NCI-H1048 (cell line): ENCODE measurements at regions not wholly inside any gene's neighbourhood (a gene's known extent, or its start where the extent isn't known, plus 50 kb on each side); places are given as distances from the start of the nearest gene placed in this dataset.
"Not testable (repeated sequence)": the region's sequence is repeated elsewhere in the genome, so short reads cannot be mapped to it uniquely, and the experiment has no call there.

Source experiments
- DNase-seq: peaks from one replicate; lab custom pipeline; 2025; lab: John Stamatoyannopoulos, UW

DNA sequence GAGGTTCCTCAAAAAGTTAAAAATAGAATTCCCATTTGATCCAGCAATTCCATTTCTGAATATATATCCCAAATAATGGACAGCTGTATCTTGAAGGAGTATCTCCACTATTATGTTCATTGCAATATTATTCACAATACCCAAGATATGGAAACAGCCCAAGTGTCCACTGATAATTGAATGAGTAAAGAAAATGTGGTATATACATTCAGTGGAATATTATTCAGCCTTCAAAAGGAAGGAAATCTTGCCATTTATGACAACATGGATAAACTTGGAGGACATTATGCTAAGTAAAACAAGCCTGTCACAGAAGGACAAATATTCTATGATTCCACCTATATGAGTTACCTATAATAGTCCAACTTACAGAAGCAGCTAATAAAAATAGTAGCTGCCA, 979.0 kb downstream of the SLC6A15 start:
- DNase-seq, result no peak

DNA sequence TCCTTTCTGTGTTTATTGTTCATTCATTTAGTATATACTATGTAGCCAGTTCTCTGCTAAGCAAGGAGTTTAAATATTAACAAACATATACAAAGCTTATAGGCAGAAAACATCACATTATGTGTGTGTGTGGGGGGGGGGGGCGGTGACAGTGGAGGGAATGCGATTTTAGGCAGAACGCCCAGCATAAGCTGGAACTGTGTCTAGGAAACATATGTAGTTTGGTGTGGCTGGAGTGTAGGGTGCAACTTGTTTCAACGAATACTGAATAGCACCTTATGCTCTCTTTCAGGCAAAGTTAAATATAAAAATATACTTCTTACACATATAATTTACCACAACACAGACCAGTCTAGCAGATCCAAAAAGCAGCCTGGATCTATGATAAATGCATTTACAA, 980.6 kb downstream of the SLC6A15 start:
- no peak for DNase-seq

DNA sequence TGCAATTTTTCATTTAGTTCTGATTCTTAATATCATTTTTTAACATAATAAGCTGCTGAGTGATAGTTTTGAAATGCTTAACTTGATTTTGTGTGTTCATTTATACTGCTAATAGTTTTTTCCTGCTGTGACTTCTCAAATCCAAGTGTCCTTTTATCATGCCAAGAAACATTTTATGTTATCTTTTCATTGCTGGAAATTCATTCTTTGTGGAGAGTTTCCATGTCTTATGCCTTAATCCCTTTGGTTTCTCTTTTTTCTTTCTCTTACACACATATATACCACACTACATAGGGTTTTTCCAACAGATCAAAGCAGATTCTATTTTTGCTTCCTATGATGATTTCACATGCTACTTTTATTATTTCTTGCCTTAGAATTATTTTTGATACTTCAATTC, 981.1 kb downstream of the SLC6A15 start:
- DNase-seq, result no peak

DNA sequence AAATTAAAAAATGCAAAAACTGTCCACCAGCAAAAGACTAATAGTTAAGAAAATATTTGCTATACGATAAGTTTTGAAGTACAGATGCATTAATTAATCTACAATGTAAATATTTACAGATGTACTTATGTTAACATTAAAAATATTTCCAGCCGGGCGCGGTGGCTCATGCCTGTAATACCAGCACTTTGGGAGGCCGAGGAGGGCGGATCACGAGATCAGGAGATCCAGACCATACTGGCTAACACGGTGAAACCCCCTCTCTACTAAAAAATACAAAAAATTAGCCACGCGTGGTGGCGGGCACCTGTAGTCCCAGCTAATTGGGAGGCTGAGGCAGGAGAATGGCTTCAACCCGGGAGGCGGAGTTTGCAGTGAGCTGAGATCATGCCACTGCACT, 982.8 kb downstream of the SLC6A15 start:
- DNase-seq, result not testable (repeated sequence)

DNA sequence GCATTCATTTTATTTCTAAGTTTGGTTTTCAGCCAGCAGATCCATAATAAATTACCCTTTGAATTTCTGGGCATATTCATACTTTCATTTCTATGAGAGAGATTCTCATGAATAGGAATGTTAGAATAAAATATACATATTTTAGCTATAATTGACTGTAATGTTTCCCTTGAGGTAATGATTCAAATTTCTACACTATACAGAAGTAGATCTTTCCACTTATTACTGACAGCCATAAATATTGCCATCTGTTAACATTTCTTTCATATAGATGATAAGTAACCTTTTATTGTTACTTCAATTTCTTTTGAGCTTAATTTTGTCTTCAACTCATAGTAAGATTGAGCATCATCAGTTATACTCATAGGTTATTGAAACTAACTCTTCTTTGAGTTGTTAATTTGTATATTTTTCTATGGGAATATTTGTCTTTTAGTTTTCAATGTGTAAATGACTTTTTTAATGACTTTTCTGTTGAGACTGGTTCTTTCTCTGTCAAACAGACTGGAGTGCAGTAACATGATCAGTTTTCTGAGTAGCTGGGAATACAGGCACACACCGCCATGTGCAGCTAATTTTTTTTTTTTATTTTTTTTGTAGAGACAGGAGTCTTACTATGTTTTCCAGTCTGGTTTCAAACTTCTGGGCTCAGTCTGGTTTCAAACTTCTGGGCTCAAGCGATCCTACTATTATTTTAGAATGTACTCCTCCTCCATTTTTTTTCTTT, 991.6 kb downstream of the SLC6A15 start:
- no peak for DNase-seq

DNA sequence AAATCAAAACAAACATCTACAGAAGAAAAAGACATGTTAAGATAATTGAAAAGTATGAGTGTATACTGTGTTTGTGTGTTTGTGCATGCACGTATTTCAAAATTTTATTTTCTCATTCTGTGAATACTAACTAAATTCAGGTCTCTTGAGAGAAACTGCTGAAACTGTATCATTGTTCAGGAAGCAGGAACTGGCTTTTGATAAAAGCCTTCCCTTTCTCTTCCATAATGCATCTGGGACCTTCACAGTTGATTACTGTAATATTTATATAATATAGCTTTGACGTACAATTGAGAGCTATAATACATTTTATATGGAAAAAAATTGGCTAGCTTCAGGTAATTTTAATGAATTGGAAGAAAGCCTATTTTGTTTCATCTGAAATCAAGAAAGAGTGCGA, 993.5 kb downstream of the SLC6A15 start:
- DNase-seq, result no peak

DNA sequence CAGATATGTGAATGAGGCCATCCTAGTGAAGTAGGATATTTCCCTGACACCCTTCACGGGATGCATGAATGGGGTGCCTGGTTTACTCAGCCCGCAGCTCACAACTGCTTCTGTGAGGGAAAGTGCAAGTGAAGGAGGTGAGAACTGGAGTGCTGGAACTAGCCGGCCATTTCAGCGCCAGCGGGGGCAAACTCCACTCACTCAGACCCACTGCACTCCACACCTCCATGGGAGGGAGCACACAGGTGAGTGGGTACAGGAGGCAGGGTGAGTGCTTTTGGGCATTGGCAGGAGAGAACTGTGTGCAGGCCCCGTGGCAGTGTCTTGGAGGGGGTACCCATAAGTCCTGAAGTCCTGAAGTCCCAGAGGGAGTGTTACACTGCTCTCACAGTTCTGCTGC, 1008.4 kb downstream of the SLC6A15 start:
- DNase-seq, result no peak

DNA sequence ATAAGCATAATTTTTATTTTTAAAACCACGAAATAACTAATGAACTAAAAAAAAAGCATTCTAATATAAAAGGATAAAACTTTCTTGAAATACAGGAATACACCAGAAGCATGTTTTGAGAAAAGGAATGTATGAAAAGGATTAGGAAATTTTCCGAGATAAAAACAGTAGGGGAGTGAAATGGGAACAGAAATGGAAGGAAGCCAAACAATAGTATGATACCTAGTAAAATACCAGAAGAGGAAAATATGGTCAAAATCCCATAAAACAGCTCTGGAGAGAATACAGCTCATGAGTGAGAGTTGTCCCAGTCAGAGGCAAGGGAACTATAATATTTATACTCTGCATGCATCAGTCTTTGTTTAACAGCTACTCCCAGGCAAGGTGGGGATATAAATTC, 1016.2 kb downstream of the SLC6A15 start:
- no peak for DNase-seq

DNA sequence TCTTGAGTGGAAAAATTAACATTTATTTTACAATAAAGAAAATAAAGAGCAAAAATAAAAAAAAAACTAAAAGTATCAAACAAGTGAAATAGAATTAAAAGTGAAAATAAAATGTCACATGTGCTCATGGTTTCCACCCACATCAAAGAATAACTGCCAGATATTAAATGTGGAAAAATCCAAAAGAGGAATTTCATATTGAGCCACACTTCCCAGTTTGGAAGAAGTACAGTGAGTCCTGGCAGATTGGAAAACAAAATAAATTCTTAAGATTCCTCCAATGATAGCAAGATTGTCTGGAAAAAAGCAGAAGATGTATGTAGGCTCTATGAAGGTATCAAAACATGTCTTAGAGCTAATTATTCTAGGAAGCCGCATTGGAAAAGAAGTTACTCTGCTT, 1019.5 kb downstream of the SLC6A15 start:
- DNase-seq, result no peak

DNA sequence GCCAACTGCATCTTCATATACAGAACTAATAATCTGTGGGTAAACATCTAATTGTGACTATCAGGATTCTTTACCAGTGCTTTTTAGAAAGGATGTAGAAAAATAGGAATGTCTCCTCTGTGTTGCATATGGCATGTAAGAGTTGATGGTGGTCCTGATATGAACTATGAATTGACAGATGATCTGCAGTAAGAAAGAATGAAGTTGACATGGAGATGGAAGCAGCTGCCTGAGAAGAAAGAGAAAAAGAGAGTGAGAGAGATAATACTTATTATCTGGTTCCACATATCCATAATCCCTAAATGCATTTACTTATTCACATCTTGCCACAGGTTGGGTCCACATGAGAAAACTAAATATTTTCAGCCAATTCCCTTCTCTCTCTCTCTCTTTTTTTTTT, 1022.9 kb downstream of the SLC6A15 start:
- no peak for DNase-seq

DNA sequence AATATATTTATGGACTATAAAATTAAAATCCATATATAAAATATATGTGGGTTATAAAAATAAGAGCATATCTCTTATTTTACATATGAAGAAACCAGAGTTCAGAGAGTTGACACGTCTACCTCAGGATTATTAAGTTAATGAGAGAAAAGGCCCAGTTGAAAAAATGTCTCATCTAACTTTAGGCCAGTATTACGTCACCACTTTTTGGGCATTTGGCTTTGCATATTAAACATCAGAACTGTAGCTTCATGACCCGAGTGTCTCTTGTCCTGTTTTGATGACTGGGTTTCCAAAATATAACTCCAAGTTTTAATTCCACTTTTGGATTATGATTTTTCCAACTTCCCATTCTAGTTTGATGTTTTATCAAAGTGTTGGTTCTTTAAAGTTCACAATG, 1026.1 kb downstream of the SLC6A15 start:
- no peak for DNase-seq

DNA sequence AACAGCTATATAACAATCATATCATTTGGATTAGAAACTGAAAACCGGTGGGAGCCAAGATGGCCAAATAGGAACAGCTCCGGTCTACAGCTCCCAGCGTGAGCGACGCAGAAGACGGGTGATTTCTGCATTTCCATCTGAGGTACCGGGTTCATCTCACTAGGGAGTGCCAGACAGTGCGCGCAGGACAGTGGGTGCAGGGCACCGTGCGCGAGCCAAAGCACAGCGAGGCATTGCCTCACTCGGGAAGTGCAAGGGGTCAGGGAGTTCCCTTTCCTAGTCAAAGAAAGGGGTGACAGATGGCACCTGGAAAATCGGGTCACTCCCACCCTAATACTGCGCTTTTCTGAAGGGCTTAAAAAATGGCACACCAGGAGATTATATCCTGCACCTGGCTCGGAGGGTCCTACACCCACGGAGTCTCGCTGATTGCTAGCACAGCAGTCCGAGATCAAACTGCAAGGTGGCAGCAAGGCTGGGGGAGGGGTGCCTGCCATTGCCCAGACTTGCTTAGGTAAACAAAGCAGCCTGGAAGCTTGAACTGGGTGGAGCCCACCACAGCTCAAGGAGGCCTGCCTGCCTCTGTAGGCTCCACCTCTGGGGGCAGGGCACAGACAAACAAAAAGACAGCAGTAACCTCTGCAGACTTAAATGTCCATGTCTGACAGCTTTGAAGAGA, 1041.5 kb downstream of the SLC6A15 start:
- not testable (repeated sequence) for DNase-seq

DNA sequence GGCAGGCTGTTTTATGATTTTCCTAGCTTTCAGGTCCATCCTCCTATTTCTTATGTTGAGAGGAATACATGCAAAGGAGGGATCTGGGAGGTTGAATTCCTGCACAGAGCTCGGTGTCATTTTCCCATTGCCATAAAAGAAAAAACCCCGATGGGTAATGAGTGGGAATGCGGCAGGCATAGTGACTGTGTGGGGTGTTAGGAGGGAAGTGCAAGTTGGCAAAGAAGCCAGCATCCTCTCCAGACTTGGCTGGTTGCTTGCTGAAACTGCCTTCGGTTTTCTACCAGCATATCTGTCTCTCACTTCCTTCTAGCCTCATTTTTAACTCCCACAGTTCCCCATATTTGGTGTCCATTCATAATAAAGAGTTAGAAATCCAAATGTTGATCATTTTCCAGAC, 1046.1 kb downstream of the SLC6A15 start:
- no peak for DNase-seq

DNA sequence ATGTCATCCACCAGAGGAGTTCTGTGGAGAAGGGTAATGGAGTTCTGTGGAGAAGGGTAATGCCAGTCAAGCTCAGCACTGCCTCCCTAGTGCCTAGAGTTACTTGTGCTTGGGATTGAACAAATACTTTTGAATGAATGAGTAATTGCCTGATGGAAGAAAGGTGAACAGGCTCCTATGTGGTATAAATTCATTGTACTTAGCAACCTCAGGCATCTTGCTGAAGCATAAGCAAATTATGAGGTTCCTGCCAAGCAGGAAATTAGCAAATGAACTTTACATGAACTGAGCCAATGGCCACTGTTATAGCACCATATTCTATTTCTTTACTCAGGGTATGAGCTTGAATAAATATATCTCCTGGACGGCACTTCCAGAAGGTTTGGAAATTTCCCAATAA, 1047.2 kb downstream of the SLC6A15 start:
- DNase-seq, result no peak

DNA sequence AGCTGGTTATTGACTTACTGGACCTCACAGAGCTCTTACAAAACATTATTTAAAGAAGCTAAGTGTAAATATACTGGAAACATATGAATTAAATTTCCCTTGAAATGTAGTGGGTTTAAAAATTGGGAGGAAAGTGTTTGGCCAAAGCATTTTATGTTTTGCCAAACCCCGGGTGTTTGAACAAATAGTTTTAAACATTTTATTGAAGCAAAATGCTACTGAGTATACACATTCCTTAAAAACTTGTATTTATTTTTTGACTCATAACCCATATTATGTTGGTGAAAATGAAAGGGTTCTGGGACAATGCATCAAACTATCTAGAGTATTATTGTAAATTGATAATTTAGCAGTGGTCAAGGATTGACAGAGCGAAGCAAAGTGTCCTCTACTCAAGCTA, 1048.5 kb downstream of the SLC6A15 start:
- no peak for DNase-seq

DNA sequence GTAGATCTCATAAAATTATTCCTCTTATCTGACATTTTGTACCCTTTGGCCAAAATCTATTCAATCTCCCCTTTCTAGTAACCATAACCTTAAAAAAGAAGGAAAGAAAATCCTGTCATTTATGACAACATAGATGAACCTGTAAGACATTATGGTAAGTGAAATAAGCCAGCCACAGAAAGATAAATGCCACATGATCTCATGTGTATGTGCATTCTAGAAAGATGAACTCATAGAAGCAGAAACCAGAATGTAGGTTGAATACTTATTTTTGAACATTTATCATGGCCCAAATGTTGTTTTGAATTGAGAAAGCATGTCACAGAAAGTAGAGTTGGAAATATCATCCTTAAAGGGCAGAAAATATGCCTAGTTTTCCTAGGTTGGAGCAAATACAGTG, 1053.6 kb downstream of the SLC6A15 start:
- no peak for DNase-seq

DNA sequence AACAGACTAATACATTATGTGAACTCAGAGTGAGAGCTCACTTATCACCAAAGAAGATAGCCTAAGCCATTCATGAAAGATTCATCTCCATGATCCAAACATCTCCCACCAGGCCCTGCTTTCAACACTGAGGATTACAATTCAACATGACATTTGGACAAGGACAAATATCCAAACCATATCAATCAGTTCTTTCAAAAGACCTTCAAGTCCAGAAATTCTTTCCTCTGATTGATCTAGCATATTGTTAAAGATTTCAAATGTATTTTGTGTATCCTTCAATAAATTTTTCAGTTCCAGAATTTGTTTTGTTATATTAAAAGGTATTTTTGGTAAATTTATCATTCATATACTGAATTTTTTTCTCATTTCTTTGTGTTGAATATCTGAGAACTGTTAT, 1055.8 kb downstream of the SLC6A15 start:
- DNase-seq, result no peak

DNA sequence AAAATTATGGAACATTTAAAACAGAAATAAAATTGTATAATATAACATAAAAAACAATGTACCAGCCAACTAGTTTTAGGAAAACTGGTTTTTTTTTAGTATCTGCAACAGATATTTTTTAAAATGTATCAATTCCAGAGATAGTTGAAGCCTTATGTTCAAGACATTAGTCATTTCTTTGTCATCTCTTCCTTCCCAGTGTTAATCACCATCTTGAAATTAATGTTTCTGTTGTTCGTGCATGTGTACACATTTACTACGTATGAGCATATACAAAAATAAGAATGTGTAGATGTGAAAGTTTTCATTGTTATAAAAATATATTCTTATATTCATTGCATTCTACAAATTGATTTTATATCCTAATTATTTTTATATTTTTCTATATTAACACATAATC, 1062.1 kb downstream of the SLC6A15 start:
- no peak for DNase-seq

DNA sequence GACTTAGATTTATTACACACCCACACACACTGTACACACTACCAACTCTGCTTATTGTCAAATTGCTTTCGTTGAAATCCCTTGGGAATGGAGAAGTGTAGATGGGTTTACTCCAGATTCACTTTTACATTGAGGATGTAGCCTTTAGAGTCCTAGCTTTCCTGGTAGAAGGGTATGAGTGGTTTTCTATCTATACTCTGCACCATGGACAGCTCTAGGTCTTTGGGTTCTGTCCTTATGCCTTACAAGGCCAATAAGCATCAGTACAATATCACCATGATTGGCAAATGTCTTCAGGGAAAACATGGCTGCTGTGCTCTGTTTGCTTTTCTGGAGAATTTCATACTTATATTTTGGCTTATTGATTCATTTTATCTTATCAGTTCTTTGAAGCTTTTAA, 1063.9 kb downstream of the SLC6A15 start:
- DNase-seq, result no peak

DNA sequence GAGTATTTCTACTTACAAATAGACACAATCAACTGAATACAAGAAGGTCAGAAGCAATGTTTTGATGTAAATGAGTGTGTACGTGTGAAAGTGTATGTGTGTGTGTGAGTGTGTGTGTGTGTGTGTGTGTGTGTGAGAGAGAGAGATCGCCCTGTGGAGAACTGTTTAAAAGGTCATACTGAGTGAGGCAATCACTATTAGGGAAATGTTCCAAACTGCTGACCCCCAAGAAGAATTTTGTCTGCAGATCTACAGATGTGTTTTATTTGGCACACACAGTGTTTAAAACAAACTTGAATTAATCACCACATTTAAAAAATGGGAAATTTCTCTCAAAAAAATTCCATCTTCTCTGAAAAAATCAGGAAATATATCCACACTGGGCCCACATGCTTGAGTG, 1069.1 kb downstream of the SLC6A15 start:
- no peak for DNase-seq

DNA sequence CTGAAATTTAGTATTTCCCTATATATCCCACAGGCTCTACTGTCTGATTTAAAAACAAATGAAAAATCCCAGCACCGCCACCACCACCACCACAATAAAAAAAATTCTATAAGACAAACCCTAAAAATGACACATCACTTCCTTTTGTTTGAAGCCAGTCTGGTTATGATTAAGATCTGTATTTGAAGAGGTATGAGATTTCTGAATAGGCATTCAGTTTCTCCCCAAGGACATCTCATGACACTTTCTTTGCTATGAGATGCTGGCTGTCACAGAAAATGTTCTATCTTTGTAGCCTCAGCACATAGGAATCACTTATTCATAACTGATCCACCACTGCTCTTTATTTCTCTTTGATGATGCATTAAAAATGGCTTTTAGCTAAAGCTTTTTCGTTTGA, 1071.0 kb downstream of the SLC6A15 start:
- DNase-seq, result no peak

DNA sequence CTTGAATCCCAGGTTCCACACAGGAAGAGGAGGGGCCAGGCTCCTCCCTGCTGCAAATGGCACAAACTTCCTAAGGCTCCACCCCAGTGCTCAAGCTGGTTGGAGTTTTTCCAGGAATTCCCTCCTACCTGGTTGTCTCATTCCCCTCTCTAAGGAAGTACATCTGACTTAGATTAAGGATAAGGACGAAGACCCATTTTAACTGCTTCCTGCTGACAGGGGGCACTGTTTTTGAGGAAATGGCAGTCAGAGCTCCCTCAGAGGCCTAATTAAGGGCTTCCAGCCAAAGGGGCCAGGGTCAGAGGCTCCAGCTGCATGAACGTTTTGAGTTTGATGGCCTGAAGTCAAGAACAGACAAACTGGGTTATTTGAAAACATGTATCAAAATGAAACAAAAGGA, 1084.7 kb downstream of the SLC6A15 start:
- DNase-seq, result no peak

DNA sequence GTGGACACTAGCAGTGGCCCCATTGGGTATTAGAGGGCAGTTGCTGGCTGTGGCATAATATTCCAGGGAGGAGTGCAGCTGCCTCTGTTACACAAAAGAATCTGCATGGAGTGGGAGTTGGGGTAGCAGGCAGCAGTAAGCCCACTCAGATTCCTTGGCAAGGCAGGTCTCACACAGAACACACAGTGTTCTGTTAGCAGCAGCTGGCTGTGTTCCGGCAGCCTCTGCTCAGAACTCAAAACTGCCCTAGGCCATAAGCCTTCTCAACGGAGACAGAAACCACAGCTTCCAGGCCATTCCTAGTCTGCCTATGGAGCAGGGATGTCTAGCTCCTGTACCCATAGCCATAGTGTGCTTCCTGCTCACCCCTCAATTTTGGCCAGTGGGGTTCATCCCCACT, 1085.4 kb downstream of the SLC6A15 start:
- no peak for DNase-seq

DNA sequence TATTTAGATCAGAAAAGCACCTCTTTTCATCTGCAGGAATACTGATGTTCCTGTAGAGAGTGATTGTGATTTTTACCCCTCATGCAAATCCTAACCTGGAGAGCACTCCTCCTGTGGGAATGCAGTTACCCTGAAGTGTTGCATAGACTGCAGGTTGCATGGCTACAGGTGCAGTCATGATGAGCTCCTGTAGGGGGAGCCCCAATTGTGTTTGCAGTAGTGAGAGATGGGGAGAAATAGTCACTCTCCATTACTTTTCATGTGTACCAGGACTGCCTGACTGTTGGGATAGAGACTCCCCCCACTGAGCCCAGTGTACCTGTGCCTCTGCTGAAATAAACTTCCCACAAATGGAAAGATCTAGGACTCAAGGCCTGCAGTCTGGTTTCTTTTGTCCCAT, 1086.5 kb downstream of the SLC6A15 start:
- DNase-seq, result no peak
